GM18505 (cell line): ENCODE measurements at regions not wholly inside any gene's neighbourhood (a gene's known extent, or its start where the extent isn't known, plus 50 kb on each side); places are given as distances from the start of the nearest gene placed in this dataset.

Experiments
- ATAC-seq: cut with Tn5 transposase; IDR thresholded peaks from one replicate; pipeline ENCODE4 v1.9.1; 2021; ENCODE audit not compliant: unreplicated experiment
- POLR2A ChIP-seq: IDR thresholded peaks from 4 replicates; pipeline ENCODE4 v1.6.1; 2011; ENCODE audit warnings: borderline replicate concordance; ENCODE audit not compliant: insufficient read depth, insufficient read length; ENCODE audit errors: extremely low read depth

GRCh38 chr7:156004265-156005201 is 192.3 kb upstream of the SHH start:
- ATAC-seq, result no peak
- no peak for TF ChIP-seq POLR2A

- TF ChIP-seq POLR2A, result no peak
- ATAC-seq, result no peak
Observed at GRCh38 chr7:156003220-156004162, 191.2 kb upstream of the SHH start.

- no peak for TF ChIP-seq POLR2A
- no peak for ATAC-seq
Observed at GRCh38 chr7:156002362-156003066, 190.3 kb upstream of the SHH start.

DNA sequence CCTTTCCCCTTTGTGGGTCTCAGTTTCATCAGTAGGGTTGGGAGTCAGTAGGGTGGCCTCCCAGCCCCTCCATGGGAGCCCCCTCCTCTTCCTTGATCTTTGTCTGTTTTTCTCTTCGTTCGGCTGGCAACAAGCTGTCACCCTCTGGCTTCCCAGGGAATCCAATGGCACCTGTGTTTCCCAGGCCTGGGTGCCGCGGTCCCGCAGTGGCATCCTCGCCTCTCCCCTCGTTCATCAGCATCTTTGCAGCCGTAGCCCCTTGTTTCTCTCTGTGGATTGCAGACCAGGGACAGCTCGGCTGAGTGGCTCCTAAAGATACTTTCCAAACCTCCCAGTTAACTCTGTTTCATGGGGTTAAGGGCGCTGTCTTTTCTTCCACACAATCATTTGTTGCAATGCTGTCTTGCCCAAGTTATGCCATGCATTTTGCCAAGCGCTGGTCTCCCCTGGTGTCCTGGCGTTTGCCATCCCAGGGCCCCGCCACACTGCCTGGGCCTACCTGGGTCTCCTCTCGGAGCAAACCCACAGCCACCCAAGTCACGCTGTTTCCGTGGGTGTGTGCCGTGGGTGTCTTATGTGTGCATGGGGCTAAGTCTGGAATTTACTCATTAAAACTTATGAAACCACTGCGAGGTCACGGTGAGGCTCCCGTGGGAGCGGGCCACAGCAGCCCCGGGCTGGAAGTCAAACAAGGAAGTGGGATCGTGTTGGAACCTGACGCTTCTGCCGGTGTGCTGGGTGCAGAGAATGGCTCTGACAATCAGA is 189.4 kb upstream of the SHH start:
- TF ChIP-seq POLR2A, result no peak
- ATAC-seq, result no peak

- no peak for ATAC-seq
- TF ChIP-seq POLR2A, result no peak
Observed at GRCh38 chr7:156000601-156001396, 188.5 kb upstream of the SHH start.

DNA sequence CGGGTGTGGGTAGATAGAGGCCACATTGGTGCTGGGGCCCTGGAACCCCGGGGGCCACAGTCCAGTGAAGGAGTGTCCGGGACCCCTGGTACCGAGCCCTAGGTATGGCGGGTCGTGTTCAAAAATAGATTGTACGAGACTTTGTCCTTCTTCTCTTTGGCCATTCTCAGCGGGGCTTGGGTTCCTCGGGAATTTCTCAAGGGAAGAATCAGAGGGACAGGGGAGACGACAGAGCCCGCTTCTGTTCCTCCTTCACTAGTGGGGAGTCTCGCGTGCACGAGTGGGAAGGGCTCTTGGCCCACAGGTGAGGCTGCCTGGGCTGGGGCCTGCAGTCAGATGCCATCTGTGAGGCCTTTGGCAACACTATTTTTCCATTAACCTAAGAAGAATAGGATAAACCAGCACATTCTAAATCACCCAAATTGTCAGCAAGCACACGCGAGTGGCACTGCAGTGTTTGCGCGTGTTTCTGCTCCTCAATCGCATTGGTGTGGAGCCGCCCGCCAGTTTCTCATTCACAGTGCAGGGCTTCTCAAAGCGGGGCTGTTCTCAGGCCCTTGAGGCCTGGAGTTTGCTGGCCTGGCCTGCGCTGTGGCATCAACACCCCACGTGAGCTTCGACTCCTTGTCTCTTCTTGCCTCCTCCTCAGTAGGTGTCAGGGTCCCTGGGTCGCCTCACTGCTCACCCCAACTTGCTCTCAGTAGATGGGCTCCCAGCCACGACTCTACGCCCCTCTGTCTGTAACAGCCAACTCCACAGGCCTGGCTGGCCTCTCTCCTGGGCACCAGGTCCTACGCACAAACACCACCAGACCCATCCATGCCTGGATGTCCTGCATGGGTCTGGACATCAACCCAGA is 187.6 kb upstream of the SHH start:
- no peak for TF ChIP-seq POLR2A

GRCh38 chr7:155998766-155999630 is 186.7 kb upstream of the SHH start:
- no peak for ATAC-seq
- TF ChIP-seq POLR2A, result no peak

More for the DNA sequence above, 187.6 kb upstream of the SHH start:
- no peak for ATAC-seq

- ATAC-seq, result no peak
- TF ChIP-seq POLR2A, result no peak
Observed at GRCh38 chr7:155998328-155998691, 186.0 kb upstream of the SHH start.

GRCh38 chr7:155997431-155998327 is 185.4 kb upstream of the SHH start:
- no peak for ATAC-seq
- TF ChIP-seq POLR2A, result no peak

DNA sequence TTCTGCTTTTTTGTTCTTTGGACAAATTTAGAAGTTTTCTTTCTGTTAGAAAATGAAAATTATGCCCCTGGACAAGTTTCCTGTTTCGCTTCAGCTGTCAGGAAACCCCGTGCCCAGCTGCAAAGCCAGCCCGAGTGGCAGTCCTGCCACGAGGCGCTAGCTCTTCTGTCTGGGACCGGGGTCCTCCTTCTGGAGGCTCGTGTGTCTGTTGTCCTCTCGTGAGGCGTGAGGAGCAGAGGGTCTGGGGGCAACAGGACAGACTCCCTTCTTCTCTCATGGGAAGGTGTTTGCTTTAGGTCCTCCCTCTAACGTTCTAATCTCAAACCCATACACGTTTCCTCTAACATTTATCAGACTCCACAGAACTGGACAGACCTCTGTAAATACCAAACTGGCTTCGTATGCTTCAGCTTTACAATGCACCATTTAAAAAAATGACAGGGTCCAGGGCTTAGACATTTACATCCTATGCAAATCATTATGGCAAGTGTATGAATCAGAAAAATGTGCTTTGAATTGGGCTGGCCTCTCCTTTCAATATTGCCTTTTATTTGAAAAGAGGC is 184.5 kb upstream of the SHH start:
- no peak for TF ChIP-seq POLR2A
- ATAC-seq, result no peak
